SHP77 (cell line): ENCODE measurements at regions not wholly inside any gene's neighbourhood (a gene's known extent, or its start where the extent isn't known, plus 50 kb on each side); places are given as distances from the start of the nearest gene placed in this dataset.
"Not testable (repeated sequence)": the region's sequence is repeated elsewhere in the genome, so short reads cannot be mapped to it uniquely, and the experiment has no call there.

ENCODE experiments used
- DNase-seq, 2 experiments: peaks; one replicate each; lab custom pipeline; 2025; lab: John Stamatoyannopoulos, UW

- DNase-seq = not testable (repeated sequence)
Measured at GRCh38 chr3:6428276-6428675, 432.6 kb upstream of the GRM7 start.

GRCh38 chr3:6435951-6436350 is 425.0 kb upstream of the GRM7 start:
- DNase-seq = no peak

- no peak for DNase-seq
Measured at GRCh38 chr3:6437631-6438030, 423.3 kb upstream of the GRM7 start.

GRCh38 chr3:6438031-6438430 is 422.9 kb upstream of the GRM7 start:
- DNase-seq = no peak

GRCh38 chr3:6439226-6439625 is 421.7 kb upstream of the GRM7 start:
- no peak for DNase-seq

GRCh38 chr3:6439824-6440223 is 421.1 kb upstream of the GRM7 start:
- no peak for DNase-seq

GRCh38 chr3:6444888-6445658 is 415.8 kb upstream of the GRM7 start:
- no peak for DNase-seq

GRCh38 chr3:6447166-6447801 is 413.6 kb upstream of the GRM7 start:
- DNase-seq = no peak

GRCh38 chr3:6448011-6448410 is 412.9 kb upstream of the GRM7 start:
- DNase-seq = no peak

- no peak for DNase-seq
Measured at GRCh38 chr3:6449099-6449498, 411.8 kb upstream of the GRM7 start.

- no peak for DNase-seq
Measured at GRCh38 chr3:6452974-6453373, 407.9 kb upstream of the GRM7 start.

- DNase-seq = no peak
Measured at GRCh38 chr3:6455031-6455430, 405.9 kb upstream of the GRM7 start.

GRCh38 chr3:6467186-6467585 is 393.7 kb upstream of the GRM7 start:
- no peak for DNase-seq

GRCh38 chr3:6468589-6468988 is 392.3 kb upstream of the GRM7 start:
- DNase-seq = no peak

GRCh38 chr3:6471744-6472143 is 389.2 kb upstream of the GRM7 start:
- DNase-seq = no peak

GRCh38 chr3:6490487-6491327 is 370.2 kb upstream of the GRM7 start:
- DNase-seq = peak in 1 of 2 experiments; percentile 26

- DNase-seq = no peak
Measured at GRCh38 chr3:6491768-6492167, 369.1 kb upstream of the GRM7 start.

GRCh38 chr3:6492306-6492705 is 368.6 kb upstream of the GRM7 start:
- no peak for DNase-seq

GRCh38 chr3:6498944-6499343 is 362.0 kb upstream of the GRM7 start:
- DNase-seq = not testable (repeated sequence)

- DNase-seq = no peak
Measured at GRCh38 chr3:6504347-6504746, 356.6 kb upstream of the GRM7 start.

- no peak for DNase-seq
Measured at GRCh38 chr3:6504834-6505233, 356.1 kb upstream of the GRM7 start.

- no peak for DNase-seq
Measured at GRCh38 chr3:6508410-6508759, 352.5 kb upstream of the GRM7 start.

GRCh38 chr3:6509576-6509975 is 351.3 kb upstream of the GRM7 start:
- DNase-seq = no peak
